SU-DHL-6 (cell line): ENCODE measurements at regions not wholly inside any gene's neighbourhood (a gene's known extent, or its start where the extent isn't known, plus 50 kb on each side); places are given as distances from the start of the nearest gene placed in this dataset.

Experiments
- CTCF ChIP-seq: fragments of 200-600 bp; sonication (generic); IDR thresholded peaks from one replicate; pipeline ENCODE4 v1.5.1; 2017; ENCODE audit warnings: antibody characterized with exemption, mild to moderate bottlenecking, low read length, moderate library complexity; ENCODE audit not compliant: insufficient read depth, poor library complexity, severe bottlenecking
- EZH2phosphoT487 ChIP-seq: fragments of 200-600 bp; sonication (generic), shearing (Covaris generic); conservative IDR thresholded peaks from 2 replicates; pipeline ENCODE4 v1.6.1; 2018; ENCODE audit warnings: mild to moderate bottlenecking, antibody characterized with exemption, low read length, moderate library complexity, mixed read lengths

- no peak for TF ChIP-seq CTCF
- no peak for TF ChIP-seq EZH2phosphoT487
Measured at GRCh38 chr2:120524174-120524573, 178.2 kb downstream of the INHBB start.
